GM12875 (cell line): ENCODE measurements at regions not wholly inside any gene's neighbourhood (a gene's known extent, or its start where the extent isn't known, plus 50 kb on each side); places are given as distances from the start of the nearest gene placed in this dataset.
"Not testable (repeated sequence)": the region's sequence is repeated elsewhere in the genome, so short reads cannot be mapped to it uniquely, and the experiment has no call there.

Source experiments
- H3K4me3 ChIP-seq: one replicate; pipeline ENCODE4 v1.5.1; 2011; ENCODE audit warnings: low read depth, low read length, control low read depth
- TF ChIP-seq, protein P1 (sequence below): IDR thresholded peaks from 2 replicates; pipeline ENCODE4 v1.5.1; 2011; ENCODE audit warnings: low read depth, mild to moderate bottlenecking, control low read depth, inconsistent platforms, low read length, moderate library complexity, borderline replicate concordance; ENCODE audit not compliant: insufficient read depth

DNA sequence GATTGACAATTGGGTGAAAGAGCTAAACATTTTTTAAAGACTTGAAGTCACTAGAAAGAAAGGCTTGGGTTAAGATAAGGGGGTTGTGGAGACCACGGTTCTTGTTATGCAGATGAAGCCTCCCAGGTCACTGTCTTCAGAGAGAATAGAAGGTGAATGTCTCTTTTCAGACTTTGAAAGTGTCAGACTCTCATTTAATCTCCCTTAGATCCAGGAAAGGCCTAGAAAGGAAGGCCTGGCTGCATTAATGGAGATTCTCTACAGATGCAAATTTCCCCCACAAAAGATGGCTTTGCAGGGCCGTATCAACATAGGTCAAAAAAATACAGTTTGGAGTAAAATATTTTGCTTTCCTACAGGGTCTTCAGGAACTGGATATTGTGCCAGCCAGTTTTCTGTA is 193.9 kb downstream of the RTP5 start:
- TF ChIP-seq, protein P1, sequence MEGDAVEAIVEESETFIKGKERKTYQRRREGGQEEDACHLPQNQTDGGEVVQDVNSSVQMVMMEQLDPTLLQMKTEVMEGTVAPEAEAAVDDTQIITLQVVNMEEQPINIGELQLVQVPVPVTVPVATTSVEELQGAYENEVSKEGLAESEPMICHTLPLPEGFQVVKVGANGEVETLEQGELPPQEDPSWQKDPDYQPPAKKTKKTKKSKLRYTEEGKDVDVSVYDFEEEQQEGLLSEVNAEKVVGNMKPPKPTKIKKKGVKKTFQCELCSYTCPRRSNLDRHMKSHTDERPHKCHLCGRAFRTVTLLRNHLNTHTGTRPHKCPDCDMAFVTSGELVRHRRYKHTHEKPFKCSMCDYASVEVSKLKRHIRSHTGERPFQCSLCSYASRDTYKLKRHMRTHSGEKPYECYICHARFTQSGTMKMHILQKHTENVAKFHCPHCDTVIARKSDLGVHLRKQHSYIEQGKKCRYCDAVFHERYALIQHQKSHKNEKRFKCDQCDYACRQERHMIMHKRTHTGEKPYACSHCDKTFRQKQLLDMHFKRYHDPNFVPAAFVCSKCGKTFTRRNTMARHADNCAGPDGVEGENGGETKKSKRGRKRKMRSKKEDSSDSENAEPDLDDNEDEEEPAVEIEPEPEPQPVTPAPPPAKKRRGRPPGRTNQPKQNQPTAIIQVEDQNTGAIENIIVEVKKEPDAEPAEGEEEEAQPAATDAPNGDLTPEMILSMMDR, result no peak
- H3K4me3 ChIP-seq, result no peak overlapping the region

DNA sequence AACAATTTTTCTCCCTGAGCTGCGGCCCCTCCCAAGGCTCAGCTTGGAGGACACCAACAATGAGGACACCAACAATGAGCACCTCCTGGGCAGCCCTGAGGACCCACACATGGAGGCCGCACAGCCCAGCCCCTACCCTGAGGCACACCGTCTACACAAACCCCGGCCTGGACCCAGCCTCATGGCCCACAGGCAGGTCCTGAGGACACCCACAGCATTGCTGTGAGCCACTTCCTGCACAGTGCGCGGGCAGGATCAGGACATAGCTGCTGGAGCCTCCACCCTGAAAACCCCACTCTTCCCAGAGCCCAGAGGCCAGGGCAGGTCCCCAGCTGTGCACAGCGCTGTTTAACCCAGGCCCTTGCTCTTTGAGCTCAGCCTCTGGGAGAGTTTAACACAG is 194.3 kb downstream of the RTP5 start:
- no peak overlapping the region for H3K4me3 ChIP-seq
- TF ChIP-seq, protein P1, result no peak

DNA sequence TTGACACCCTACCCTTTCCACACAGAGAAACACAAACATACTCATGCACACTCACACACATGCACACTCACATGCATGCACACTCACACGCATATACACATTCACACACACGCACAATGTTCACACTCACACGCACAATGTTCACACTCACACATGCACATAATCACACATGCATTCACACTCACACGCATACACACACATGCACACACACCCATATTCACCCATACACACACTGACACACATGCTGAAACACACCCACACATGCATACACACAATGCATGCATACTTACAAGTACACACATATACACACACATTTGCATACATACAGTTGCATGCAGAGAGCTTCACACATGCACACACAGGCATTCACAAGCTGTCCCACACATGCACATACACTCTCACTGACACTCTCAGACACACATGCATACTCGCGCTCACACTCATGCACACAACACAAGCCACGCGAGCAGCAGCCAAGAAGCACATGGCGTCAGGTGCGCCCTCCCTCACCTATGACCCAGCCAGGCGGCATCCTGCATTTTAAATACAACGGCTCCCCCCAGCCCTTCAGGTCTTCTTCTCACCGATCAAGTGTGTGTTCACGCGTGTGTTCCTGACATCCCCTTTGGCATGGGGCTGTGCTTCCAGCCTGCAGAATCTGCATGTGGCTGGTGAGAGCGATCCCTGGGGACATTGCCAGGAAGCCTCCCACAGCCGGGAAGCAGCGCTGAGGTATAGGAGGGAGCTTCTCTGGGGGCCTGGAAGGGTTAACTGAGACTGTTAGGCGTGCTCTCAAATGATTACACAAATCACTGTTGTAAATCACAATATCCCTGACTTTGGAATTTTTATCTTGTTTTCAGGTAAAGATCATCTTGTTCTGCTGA is 195.1 kb downstream of the RTP5 start:
- TF ChIP-seq, protein P1, result no peak
- H3K4me3 ChIP-seq, result no peak overlapping the region

DNA sequence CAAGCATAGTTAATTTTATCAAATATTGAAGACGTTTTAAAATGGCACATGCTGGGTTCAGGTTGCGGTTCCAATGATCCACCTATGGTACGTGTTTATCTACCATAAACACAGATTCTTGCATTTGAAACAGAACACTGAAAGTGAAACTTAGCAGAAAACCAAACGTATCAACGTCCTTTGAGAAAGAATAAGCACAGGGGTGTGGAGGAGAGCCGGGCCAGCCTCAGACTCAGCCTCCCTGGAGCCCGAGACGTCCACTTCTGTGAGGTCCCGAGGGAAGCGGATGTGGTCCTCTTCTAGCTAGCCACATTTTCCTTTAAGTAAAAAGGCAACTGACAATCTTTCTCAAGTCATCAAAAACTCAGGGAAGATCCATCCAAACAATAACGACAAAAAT is 195.9 kb downstream of the RTP5 start:
- TF ChIP-seq, protein P1, result no peak
- H3K4me3 ChIP-seq, result no peak overlapping the region

DNA sequence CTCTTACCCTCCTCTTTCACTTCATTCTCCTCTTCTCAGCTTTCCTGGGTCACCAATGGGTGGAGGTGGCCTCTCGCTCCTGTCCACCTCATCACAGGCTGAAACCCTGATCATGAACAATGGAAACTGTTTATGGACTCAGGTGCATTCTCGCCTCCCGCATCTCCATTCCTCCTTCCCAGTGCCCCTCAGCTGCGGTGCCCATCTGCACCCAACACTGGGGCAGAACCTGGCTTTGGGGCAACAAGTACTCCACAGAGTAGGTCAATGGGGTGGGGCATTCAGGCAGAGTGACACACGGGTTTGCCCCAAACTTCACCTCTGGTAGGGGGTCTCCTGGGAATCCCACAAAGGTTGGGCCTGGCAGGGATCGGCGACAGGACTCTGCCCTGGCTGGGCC is 199.5 kb downstream of the RTP5 start:
- H3K4me3 ChIP-seq, result no peak overlapping the region
- TF ChIP-seq, protein P1, result no peak

DNA sequence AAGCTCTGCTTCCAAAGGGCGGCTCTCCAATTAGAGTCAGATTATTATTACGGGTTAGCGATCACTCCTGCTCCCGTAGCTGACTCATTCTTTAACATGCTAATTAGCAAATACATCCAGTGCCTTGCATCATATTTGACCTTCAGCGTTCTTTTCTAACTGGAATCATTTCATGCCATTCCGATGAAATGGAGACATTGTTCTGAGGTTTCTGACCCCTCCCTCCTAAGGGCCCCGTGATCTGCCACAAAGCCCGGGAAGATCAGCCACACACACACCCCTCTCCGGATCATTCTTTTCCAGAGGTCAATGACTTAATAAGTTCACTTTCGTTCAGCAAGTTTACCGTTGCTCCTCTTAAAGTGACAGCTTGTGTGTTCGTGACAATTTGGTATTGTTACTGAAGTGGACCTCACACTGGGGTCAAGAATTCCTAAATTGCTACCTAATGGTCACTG is 200.4 kb downstream of the RTP5 start:
- H3K4me3 ChIP-seq, result not testable (repeated sequence)

DNA sequence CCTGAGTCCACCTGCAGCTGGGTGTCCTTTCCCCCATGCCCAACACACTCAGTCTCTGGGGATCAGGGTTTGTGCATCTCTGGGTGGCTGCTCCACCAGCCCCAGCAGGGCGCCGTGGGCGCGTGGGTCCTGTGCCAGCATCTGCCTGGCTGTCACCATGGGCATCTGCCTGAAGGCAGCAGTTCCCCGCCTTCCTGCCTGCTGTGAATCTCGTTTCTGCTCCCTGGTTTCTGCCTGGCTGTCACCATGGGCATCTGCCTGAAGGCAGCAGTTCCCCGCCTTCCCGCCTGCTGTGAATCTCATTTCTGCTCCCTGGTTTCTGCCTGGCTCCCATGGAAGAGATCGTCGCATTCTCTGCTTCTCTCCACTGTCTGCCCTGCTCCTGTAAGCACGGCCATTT is 201.2 kb downstream of the RTP5 start:
- H3K4me3 ChIP-seq, result not testable (repeated sequence)

DNA sequence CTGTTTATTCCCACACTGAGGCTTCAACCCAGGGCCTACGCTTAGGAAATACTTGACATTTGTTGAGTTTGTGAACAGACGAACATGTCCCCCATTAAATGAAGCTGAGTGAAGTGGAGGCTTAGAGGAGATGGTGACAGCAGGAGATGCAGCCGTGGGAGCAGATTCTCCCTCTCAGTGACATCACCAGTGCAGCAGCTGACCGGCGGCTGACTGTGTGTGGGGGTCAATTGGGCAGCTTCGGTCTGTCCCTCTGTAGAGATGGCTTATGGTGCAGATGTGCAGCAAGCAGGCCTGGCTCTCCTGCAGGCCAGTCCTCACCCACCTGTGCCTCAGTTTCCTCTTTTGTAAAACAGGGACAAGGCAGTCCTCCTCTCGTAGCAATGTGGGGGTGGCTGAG is 201.8 kb downstream of the RTP5 start:
- not testable (repeated sequence) for H3K4me3 ChIP-seq

DNA sequence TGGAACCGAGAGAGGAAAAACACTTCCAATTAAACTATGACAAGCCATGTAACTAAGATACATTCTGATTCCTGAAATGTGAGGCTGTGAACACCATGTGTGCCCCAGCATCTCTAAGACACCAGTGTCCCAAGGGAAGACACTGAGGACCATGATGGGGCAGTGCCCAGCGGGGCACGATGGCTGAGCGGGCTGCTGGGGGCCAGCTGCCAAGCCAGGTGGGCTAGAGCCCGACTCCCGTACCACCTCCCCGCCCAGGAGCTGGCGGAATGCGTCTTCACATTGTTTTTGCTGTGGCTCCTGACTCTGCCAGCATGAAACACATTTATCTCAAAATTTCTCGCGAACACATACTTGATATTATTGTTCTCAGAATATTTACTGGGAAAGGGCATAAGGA is 202.4 kb downstream of the RTP5 start:
- H3K4me3 ChIP-seq, result not testable (repeated sequence)
